CMK (cell line): ENCODE measurements at regions not wholly inside any gene's neighbourhood (a gene's known extent, or its start where the extent isn't known, plus 50 kb on each side); places are given as distances from the start of the nearest gene placed in this dataset.

Experiments
- DNase-seq: peaks from one replicate; pipeline ENCODE4 v3.0.0-alpha.2; 2010; ENCODE audit warnings: low read depth

GRCh38 chr6:20313051-20313450 is 88.6 kb upstream of the E2F3 start:
- no peak for DNase-seq

GRCh38 chr6:20313960-20314530 is 87.6 kb upstream of the E2F3 start:
- no peak for DNase-seq

- DNase-seq = no peak
Observed at GRCh38 chr6:20314866-20315845, 86.5 kb upstream of the E2F3 start.

GRCh38 chr6:20317430-20317829 is 84.2 kb upstream of the E2F3 start:
- no peak for DNase-seq

- no peak for DNase-seq
Observed at GRCh38 chr6:20318851-20319387, 82.8 kb upstream of the E2F3 start.

GRCh38 chr6:20319520-20320357 is 81.9 kb upstream of the E2F3 start:
- peak; percentile 37 for DNase-seq

- DNase-seq = no peak
Observed at GRCh38 chr6:20325641-20326421, 75.8 kb upstream of the E2F3 start.

- DNase-seq = no peak
Observed at GRCh38 chr6:20326422-20326728, 75.3 kb upstream of the E2F3 start.

GRCh38 chr6:20327141-20327540 is 74.5 kb upstream of the E2F3 start:
- DNase-seq = no peak

GRCh38 chr6:20328266-20328923 is 73.3 kb upstream of the E2F3 start:
- DNase-seq = no peak

- DNase-seq = no peak
Observed at GRCh38 chr6:20328924-20329300, 72.8 kb upstream of the E2F3 start.

- DNase-seq = no peak
Observed at GRCh38 chr6:20331042-20331441, 70.6 kb upstream of the E2F3 start.

- DNase-seq = no peak
Observed at GRCh38 chr6:20331625-20332024, 70.1 kb upstream of the E2F3 start.

- no peak for DNase-seq
Observed at GRCh38 chr6:20332441-20333006, 69.2 kb upstream of the E2F3 start.

GRCh38 chr6:20333721-20334269 is 67.9 kb upstream of the E2F3 start:
- DNase-seq = no peak

GRCh38 chr6:20334334-20334733 is 67.3 kb upstream of the E2F3 start:
- DNase-seq = no peak

- DNase-seq = no peak
Observed at GRCh38 chr6:20334962-20335361, 66.7 kb upstream of the E2F3 start.

GRCh38 chr6:20335872-20336271 is 65.8 kb upstream of the E2F3 start:
- no peak for DNase-seq

- DNase-seq = no peak
Observed at GRCh38 chr6:20338156-20338555, 63.5 kb upstream of the E2F3 start.

GRCh38 chr6:20340068-20340848 is 61.4 kb upstream of the E2F3 start:
- DNase-seq = no peak
